ENCODE measurements at regions not wholly inside any gene's neighbourhood (a gene's known extent, or its start where the extent isn't known, plus 50 kb on each side); places are given as distances from the start of the nearest gene placed in this dataset.

DNA sequence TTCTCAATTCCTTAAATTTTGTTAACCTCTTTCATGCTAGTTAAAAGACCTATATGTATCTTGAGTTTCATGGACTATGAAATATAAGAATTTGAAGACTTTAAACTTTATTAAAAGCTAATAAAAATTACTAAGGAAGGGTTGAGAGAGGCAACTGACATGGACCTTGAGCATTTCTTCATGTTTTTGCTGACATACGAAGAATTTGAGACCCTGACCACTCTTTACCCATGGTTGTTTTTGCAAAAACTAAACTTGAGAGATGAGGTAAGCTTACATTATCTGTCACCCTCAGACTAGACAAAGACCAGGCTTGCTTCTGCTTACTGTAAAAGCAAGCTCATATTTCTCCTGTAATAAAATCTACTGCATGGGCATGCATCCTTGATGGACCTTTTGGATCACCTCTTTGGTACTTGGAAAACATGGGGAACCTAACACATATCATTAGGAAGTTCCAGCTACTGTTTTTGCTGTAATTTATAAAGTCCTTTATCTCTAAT, 338.2 kb upstream of the PABPC4L start (continued):
- TF ChIP-seq ZNF462 (CRISPR knock-in tag; IDR thresholded peaks at IDR 0.05): no peak
- no peak for TF ChIP-seq ZNF331 (CRISPR knock-in tag; IDR thresholded peaks at IDR 0.05; ENCODE audit: low read depth)
- TF ChIP-seq EZH2phosphoT487 (IDR thresholded peaks at IDR 0.05; ENCODE audit: unreplicated experiment): no peak
- TF ChIP-seq EZH2 (IDR thresholded peaks at IDR 0.05; ENCODE audit: low read depth, unreplicated experiment): no peak

DNA sequence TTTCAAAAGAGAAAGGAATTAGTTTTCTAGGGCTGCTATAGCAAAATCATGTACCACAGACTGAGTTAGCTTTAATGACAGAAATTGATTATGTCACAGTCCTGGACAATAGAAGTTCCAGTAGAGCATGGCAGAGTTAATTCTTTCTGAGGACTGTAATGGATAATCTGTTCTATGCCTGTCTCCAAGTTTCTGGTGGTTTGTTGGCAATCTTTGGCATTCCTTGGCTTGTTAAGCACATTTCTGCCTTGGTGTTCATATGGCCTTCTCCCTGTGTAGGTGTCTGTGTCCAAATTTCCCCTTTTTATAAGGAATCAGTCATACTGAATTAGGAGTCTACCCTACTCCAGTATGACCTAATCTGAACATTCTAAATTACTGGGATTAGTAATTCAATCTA, 336.1 kb upstream of the PABPC4L start:
- no peak overlapping the region for H3K27ac Mint-ChIP-seq

More for the DNA sequence above, 336.1 kb upstream of the PABPC4L start:
- no peaks in the 10 kb centered on the region for H3K27me3 ChIP-seq (ENCODE audit: insufficient read depth)
- Mint-ChIP-seq H3K4me1 (no peaks in the 10 kb centered on the region), H3K4me3 (no peak overlapping the region), H3K36me3 (ENCODE audit: low read depth) (peaks cover 3% of the 10 kb centered on the region; the same call in 2 of the 3 replicates), H3K27me3 (ENCODE audit: insufficient read depth, low read depth, poor library complexity) (no peaks in the 10 kb centered on the region), H3K9me3 (no peaks in the 10 kb centered on the region)
- DNase-seq (ENCODE audit: low spot score) (no peak), ATAC-seq (no peak)
- no peaks in the 10 kb centered on the region for H3K79me2 ChIP-seq (replicated peaks; ENCODE audit: insufficient read depth)
- no peak overlapping the region for H3K4me2 ChIP-seq
- no peaks in the 10 kb centered on the region for H3K4me1 ChIP-seq (ENCODE audit: insufficient read depth)
- H3K4me3 ChIP-seq: no peak overlapping the region
- TF ChIP-seq ETS1 (IDR thresholded peaks at IDR 0.05) (no peak), ZNF331 (CRISPR knock-in tag; IDR thresholded peaks at IDR 0.05; ENCODE audit: low read depth) (no peak), CREB1 (CRISPR knock-in tag; IDR thresholded peaks at IDR 0.05; ENCODE audit: low read depth) (no peak), ZNF462 (CRISPR knock-in tag; IDR thresholded peaks at IDR 0.05) (no peak), STAT1 (IDR thresholded peaks at IDR 0.05; ENCODE audit: unreplicated experiment) (no peak), ZNF114 (CRISPR knock-in tag; IDR thresholded peaks at IDR 0.05) (no peak)
- H2AFZ ChIP-seq: no peak overlapping the region
- H3K27ac ChIP-seq (ENCODE audit: low read depth): no peak overlapping the region
- H3K9me2 ChIP-seq (ENCODE audit: insufficient read depth): no peaks in the 10 kb centered on the region; the same call in 1 of the 2 replicates
- no peaks in the 10 kb centered on the region for H4K20me1 ChIP-seq (replicated peaks; ENCODE audit: insufficient read depth)
- H3F3A ChIP-seq (replicated peaks; ENCODE audit: low read depth): no peaks in the 10 kb centered on the region
- no peaks in the 10 kb centered on the region for H3K36me3 ChIP-seq (ENCODE audit: insufficient read depth)
